Liver (tissue), 3 donors: ENCODE measurements at regions not wholly inside any gene's neighbourhood (a gene's known extent, or its start where the extent isn't known, plus 50 kb on each side); places are given as distances from the start of the nearest gene placed in this dataset.

Source experiments
- GABPA ChIP-seq, 2 donors: IDR thresholded peaks in 1 of 2; conservative IDR thresholded peaks in 1 of 2; 2 replicates each; pipeline ENCODE4 v1.6.1; 2016; ENCODE audit warnings: antibody characterized with exemption in 2 of 2, mild to moderate bottlenecking in 1 of 2, moderate library complexity in 1 of 2
- JUND ChIP-seq, 2 donors: IDR thresholded peaks; 2 replicates each; pipeline ENCODE4 v1.6.1; 2016; ENCODE audit warnings: antibody characterized with exemption in 2 of 2
- SP1 ChIP-seq: IDR thresholded peaks from 2 replicates; pipeline ENCODE4 v1.6.1; 2018; ENCODE audit warnings: antibody characterized with exemption, mild to moderate bottlenecking
- TAF1 ChIP-seq: conservative IDR thresholded peaks from 2 replicates; pipeline ENCODE4 v1.6.1; 2016; ENCODE audit warnings: antibody characterized with exemption, mild to moderate bottlenecking
- YY1 ChIP-seq: IDR thresholded peaks from 2 replicates; pipeline ENCODE4 v1.6.1; 2016; ENCODE audit warnings: antibody characterized with exemption, mild to moderate bottlenecking
- ZBTB33 ChIP-seq: IDR thresholded peaks from 2 replicates; pipeline ENCODE4 v1.6.1; 2016; ENCODE audit warnings: antibody characterized with exemption
- TF ChIP-seq, protein P1 (sequence below): fragments of 150-350 bp; IDR thresholded peaks from 2 replicates; pipeline ENCODE4 v1.5.1; 2017; ENCODE audit warnings: improper control_type of control experiment, low read depth, low read length; ENCODE audit not compliant: missing input control
- TF ChIP-seq, protein P2 (sequence below): IDR thresholded peaks from 2 replicates; pipeline ENCODE4 v1.6.1; 2016; ENCODE audit warnings: antibody characterized with exemption, mild to moderate bottlenecking
- TF ChIP-seq, protein P3 (sequence below): IDR thresholded peaks from 2 replicates; pipeline ENCODE4 v1.6.1; 2016; ENCODE audit warnings: antibody characterized with exemption
- donor health status: healthy.
- donor health status: healthy.

DNA sequence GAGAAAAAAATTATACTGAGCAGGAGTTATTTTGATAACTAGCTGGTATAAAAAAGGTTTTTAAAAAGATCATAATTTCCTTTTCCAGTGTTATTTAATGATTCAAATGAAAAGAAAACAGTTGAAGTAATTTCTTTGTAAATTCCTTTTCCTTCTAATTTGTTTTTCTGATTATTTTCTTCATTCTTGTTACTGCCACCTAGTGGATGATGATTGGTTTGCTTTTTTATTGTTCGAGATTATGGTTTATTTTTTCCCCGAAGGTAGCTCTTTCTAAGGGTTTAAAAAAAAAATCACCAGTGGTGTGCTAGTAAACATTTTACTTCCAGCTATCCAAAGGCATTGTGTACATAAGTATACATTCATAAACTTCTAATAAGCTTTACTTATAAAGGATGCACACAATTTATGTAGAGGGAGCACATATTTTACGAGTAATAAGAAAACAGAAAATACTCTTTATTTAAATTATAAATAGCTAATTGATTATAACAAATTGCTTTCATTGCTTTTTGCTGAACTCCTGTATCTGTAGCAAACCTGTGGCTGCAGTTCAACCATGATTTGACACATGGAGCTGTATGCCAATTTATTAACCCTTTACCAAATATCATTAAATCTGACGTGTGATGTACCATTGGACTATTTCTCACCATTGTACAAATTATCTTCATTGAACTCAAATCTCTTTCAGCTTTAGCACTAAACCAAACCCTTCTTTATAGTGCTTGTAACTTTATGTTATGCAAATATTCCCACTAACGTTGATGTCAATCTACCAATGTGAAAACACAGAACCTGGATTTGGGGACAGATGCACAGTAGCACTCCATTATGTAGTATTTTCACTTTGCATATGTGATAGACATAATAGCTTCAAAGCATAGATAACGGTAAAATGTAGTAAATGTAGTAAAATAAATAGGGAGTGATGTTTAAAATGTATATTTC, 97.8 kb upstream of the ANK2 start:
- TF ChIP-seq, protein P1, sequence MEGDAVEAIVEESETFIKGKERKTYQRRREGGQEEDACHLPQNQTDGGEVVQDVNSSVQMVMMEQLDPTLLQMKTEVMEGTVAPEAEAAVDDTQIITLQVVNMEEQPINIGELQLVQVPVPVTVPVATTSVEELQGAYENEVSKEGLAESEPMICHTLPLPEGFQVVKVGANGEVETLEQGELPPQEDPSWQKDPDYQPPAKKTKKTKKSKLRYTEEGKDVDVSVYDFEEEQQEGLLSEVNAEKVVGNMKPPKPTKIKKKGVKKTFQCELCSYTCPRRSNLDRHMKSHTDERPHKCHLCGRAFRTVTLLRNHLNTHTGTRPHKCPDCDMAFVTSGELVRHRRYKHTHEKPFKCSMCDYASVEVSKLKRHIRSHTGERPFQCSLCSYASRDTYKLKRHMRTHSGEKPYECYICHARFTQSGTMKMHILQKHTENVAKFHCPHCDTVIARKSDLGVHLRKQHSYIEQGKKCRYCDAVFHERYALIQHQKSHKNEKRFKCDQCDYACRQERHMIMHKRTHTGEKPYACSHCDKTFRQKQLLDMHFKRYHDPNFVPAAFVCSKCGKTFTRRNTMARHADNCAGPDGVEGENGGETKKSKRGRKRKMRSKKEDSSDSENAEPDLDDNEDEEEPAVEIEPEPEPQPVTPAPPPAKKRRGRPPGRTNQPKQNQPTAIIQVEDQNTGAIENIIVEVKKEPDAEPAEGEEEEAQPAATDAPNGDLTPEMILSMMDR = peak; percentile 48
- TF ChIP-seq, protein P2, sequence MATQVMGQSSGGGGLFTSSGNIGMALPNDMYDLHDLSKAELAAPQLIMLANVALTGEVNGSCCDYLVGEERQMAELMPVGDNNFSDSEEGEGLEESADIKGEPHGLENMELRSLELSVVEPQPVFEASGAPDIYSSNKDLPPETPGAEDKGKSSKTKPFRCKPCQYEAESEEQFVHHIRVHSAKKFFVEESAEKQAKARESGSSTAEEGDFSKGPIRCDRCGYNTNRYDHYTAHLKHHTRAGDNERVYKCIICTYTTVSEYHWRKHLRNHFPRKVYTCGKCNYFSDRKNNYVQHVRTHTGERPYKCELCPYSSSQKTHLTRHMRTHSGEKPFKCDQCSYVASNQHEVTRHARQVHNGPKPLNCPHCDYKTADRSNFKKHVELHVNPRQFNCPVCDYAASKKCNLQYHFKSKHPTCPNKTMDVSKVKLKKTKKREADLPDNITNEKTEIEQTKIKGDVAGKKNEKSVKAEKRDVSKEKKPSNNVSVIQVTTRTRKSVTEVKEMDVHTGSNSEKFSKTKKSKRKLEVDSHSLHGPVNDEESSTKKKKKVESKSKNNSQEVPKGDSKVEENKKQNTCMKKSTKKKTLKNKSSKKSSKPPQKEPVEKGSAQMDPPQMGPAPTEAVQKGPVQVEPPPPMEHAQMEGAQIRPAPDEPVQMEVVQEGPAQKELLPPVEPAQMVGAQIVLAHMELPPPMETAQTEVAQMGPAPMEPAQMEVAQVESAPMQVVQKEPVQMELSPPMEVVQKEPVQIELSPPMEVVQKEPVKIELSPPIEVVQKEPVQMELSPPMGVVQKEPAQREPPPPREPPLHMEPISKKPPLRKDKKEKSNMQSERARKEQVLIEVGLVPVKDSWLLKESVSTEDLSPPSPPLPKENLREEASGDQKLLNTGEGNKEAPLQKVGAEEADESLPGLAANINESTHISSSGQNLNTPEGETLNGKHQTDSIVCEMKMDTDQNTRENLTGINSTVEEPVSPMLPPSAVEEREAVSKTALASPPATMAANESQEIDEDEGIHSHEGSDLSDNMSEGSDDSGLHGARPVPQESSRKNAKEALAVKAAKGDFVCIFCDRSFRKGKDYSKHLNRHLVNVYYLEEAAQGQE = no peak
- TF ChIP-seq JUND (IDR thresholded peaks at IDR 0.05) = no peak
- no peak for TF ChIP-seq GABPA (IDR thresholded peaks at IDR 0.05 in 1 of 2, conservative IDR thresholded peaks at IDR 0.05 in 1 of 2)
- TF ChIP-seq TAF1 = no peak
- no peak for TF ChIP-seq YY1
- TF ChIP-seq, protein P3, sequence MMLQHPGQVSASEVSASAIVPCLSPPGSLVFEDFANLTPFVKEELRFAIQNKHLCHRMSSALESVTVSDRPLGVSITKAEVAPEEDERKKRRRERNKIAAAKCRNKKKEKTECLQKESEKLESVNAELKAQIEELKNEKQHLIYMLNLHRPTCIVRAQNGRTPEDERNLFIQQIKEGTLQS = no peak
- no peak for TF ChIP-seq SP1
- no peak for TF ChIP-seq ZBTB33
